Suprapubic skin (tissue), 4 donors: ENCODE measurements at regions not wholly inside any gene's neighbourhood (a gene's known extent, or its start where the extent isn't known, plus 50 kb on each side); places are given as distances from the start of the nearest gene placed in this dataset.

ENCODE experiments used
- CTCF ChIP-seq, 2 donors: fragments of 200-600 bp in 1 of 2; fragments of 450-650 bp in 1 of 2; sonication (generic) in 1 of 2; IDR thresholded peaks; one replicate each; pipeline ENCODE4 v1.5.1; 2016 to 2019; ENCODE audit warnings: antibody characterized with exemption in 2 of 2, mild to moderate bottlenecking in 1 of 2, moderate library complexity in 1 of 2
- POLR2A ChIP-seq, 2 donors: fragments of 450-650 bp; IDR thresholded peaks; one replicate each; pipeline ENCODE4 v1.6.1; 2017; ENCODE audit warnings: antibody characterized with exemption in 2 of 2, mild to moderate bottlenecking in 2 of 2, moderate library complexity in 2 of 2
- POLR2AphosphoS5 ChIP-seq, 3 donors: sonication (generic); formaldehyde crosslinking; IDR thresholded peaks; one replicate each; pipeline ENCODE4 v1.6.1; 2017; ENCODE audit warnings: antibody characterized with exemption in 3 of 3

GRCh38 chr2:19757586-19757985 lies 144.2 kb downstream of the TTC32 start:
- TF ChIP-seq POLR2A (IDR thresholded peaks at IDR 0.05) (no peak), CTCF (IDR thresholded peaks at IDR 0.05) (no peak), POLR2AphosphoS5 (IDR thresholded peaks at IDR 0.05) (no peak)
